Peyer's patch (tissue), 4 donors: ENCODE measurements at regions not wholly inside any gene's neighbourhood (a gene's known extent, or its start where the extent isn't known, plus 50 kb on each side); places are given as distances from the start of the nearest gene placed in this dataset.

Experiments
- CTCF ChIP-seq, 6 experiments: fragments of 450-650 bp in 4 of 6; fragments of 200-600 bp in 2 of 6; sonication (generic) in 1 of 6; IDR thresholded peaks; one replicate each; pipeline ENCODE4 v1.5.1; 2017 to 2019; ENCODE audit warnings: antibody characterized with exemption in 6 of 6, mild to moderate bottlenecking in 3 of 6, moderate library complexity in 1 of 6
- POLR2A ChIP-seq, 2 donors: fragments of 450-650 bp; IDR thresholded peaks; one replicate each; pipeline ENCODE4 v1.5.1; 2017; ENCODE audit warnings: antibody characterized with exemption in 2 of 2, mild to moderate bottlenecking in 2 of 2, moderate library complexity in 2 of 2

- TF ChIP-seq CTCF (IDR thresholded peaks at IDR 0.05) = no peak
- TF ChIP-seq POLR2A (IDR thresholded peaks at IDR 0.05) = no peak
Measured at GRCh38 chr7:22591271-22591670, 91.3 kb upstream of the STEAP1B start.
